Natural killer cell (primary cell): ENCODE measurements at regions not wholly inside any gene's neighbourhood (a gene's known extent, or its start where the extent isn't known, plus 50 kb on each side); places are given as distances from the start of the nearest gene placed in this dataset.

Experiments used
- ATAC-seq, 3 donors: fragments of 150-1000 bp in 2 of 3; fragments of 200-7000 bp in 1 of 3; cut with Tn5 transposase; 1 replicate in 1 of 3; 2 replicates in 2 of 3; pipeline ENCODE4 v1.10.0; 2021; ENCODE audit warnings: mild to moderate bottlenecking in 2 of 3, moderate library complexity in 2 of 3
- DNase-seq, 2 donors: peaks; one replicate each; pipeline versions ENCODE4 v3.0.0 to v3.0.0-alpha.2; 2013 to 2021; ENCODE audit warnings: mixed read lengths in 1 of 2
- H3K27ac ChIP-seq: one replicate; pipeline ENCODE4 v1.5.1; 2013; ENCODE audit warnings: mild to moderate bottlenecking, low read length
- H3K27me3 ChIP-seq: one replicate; pipeline ENCODE4 v1.6.1; 2013; ENCODE audit warnings: low read length; ENCODE audit not compliant: control insufficient read depth, insufficient read depth
- H3K36me3 ChIP-seq: one replicate; pipeline ENCODE4 v1.6.1; 2013; ENCODE audit warnings: low read length; ENCODE audit not compliant: control insufficient read depth, insufficient read depth
- H3K4me1 ChIP-seq: one replicate; pipeline ENCODE4 v1.6.1; 2013; ENCODE audit warnings: low read length; ENCODE audit not compliant: control insufficient read depth, insufficient read depth
- H3K4me3 ChIP-seq: one replicate; pipeline ENCODE4 v1.5.1; 2013; ENCODE audit warnings: low read length
- H3K9me3 ChIP-seq: one replicate; pipeline ENCODE4 v1.6.1; 2013; ENCODE audit warnings: low read length; ENCODE audit not compliant: control insufficient read depth, insufficient read depth
- H3K27ac Mint-ChIP-seq, 2 donors: one replicate each; pipeline ENCODE4 v1.8.0; 2022; ENCODE audit warnings: mild to moderate bottlenecking in 2 of 2, mixed read lengths in 2 of 2, moderate library complexity in 1 of 2
- H3K27me3 Mint-ChIP-seq, 2 donors: one replicate each; pipeline ENCODE4 v1.8.0; 2022; ENCODE audit warnings: low read depth in 2 of 2, mixed read lengths in 2 of 2
- H3K36me3 Mint-ChIP-seq: one replicate; pipeline ENCODE4 v1.8.0; 2022; ENCODE audit warnings: mixed read lengths
- H3K4me1 Mint-ChIP-seq, 2 donors: one replicate each; pipeline ENCODE4 v1.8.0; 2022; ENCODE audit warnings: mixed read lengths in 2 of 2
- H3K4me3 Mint-ChIP-seq: one replicate; pipeline ENCODE4 v1.8.0; 2022; ENCODE audit warnings: mild to moderate bottlenecking, moderate library complexity, mixed read lengths
- H3K9me3 Mint-ChIP-seq, 2 donors: one replicate each; pipeline ENCODE4 v1.8.0; 2022; ENCODE audit warnings: mixed read lengths in 2 of 2
- CTCF ChIP-seq: fragments of 200-600 bp; IDR thresholded peaks from one replicate; pipeline ENCODE4 v1.8.0; 2022; ENCODE audit warnings: antibody characterized with exemption
- WGBS: methylation state at CpG from one replicate; pipeline ENCODE4 v1.1.7; 2013; ENCODE audit warnings: missing lambda C conversion rate; ENCODE audit not compliant: insufficient coverage; 5-methylcytosine and 5-hydroxymethylcytosine counted together
- intact Hi-C: fragments of 100-400 bp; cut with micrococcal nuclease; formaldehyde crosslinking; loops from one replicate; pipeline ENCODE4 v1.14.2; 2022

- intact Hi-C loops = no loop called here
- no peaks in the 10 kb centered on the region for H3K9me3 ChIP-seq
- Mint-ChIP-seq H3K4me1 (peaks cover 24 to 27% of the 10 kb centered on the region in 2 donors), H3K27ac (peak overlapping the region; percentile 78), H3K9me3 (no peaks in the 10 kb centered on the region), H3K27me3 (peaks cover 3 to 9% of the 10 kb centered on the region in 2 donors), H3K4me3 (peak overlapping the region; percentile 75), H3K36me3 (no peaks in the 10 kb centered on the region)
- no peak overlapping the region for H3K4me3 ChIP-seq
- WGBS = 53% methylated on average over 3 of the region's 4 CpGs
- H3K36me3 ChIP-seq = no peaks in the 10 kb centered on the region
- DNase-seq (peak in 1 of 2 donors; percentile 53), ATAC-seq (peak; percentile 93 to 99 (median 96))
- no peaks in the 10 kb centered on the region for H3K27me3 ChIP-seq
- peaks cover 4% of the 10 kb centered on the region for H3K4me1 ChIP-seq
- peak overlapping the region; percentile 3 for H3K27ac ChIP-seq
- TF ChIP-seq CTCF = no peak
These were observed 202.2 kb upstream of the GPRIN3 start for GRCh38 chr4:89509708-89510281.

- Mint-ChIP-seq H3K27ac (no peak overlapping the region), H3K36me3 (no peaks in the 10 kb centered on the region), H3K4me1 (peaks cover 24 to 27% of the 10 kb centered on the region in 2 donors), H3K9me3 (no peaks in the 10 kb centered on the region), H3K27me3 (peaks cover 0 to 2% of the 10 kb centered on the region in 2 donors), H3K4me3 (no peak overlapping the region)
- no peak overlapping the region for H3K4me3 ChIP-seq
- intact Hi-C loops = no loop called here
- H3K27ac ChIP-seq = no peak overlapping the region
- H3K27me3 ChIP-seq = no peaks in the 10 kb centered on the region
- peaks cover 4% of the 10 kb centered on the region for H3K4me1 ChIP-seq
- H3K36me3 ChIP-seq = no peaks in the 10 kb centered on the region
- WGBS = 81% methylated on average over 3 of the region's 3 CpGs
- H3K9me3 ChIP-seq = no peaks in the 10 kb centered on the region
- DNase-seq = no peak
- TF ChIP-seq CTCF = no peak
- ATAC-seq = no peak
These were observed 199.4 kb upstream of the GPRIN3 start for GRCh38 chr4:89506866-89507491.

GRCh38 chr4:89502581-89502980, 195.0 kb upstream of the GPRIN3 start:
- intact Hi-C loops = no loop called here
- H3K9me3 Mint-ChIP-seq = no peaks in the 10 kb centered on the region
- Histone ChIP-seq H3K27me3 (no peaks in the 10 kb centered on the region), H3K9me3 (no peaks in the 10 kb centered on the region), H3K4me3 (no peak overlapping the region), H3K36me3 (no peaks in the 10 kb centered on the region), H3K27ac (no peak overlapping the region), H3K4me1 (no peaks in the 10 kb centered on the region)
- H3K4me1 Mint-ChIP-seq = peaks cover 0 to 4% of the 10 kb centered on the region in 2 donors
- H3K27ac Mint-ChIP-seq = no peak overlapping the region
- no CpG with 5 or more reads among the region's 1 CpG for WGBS
- DNase-seq = no peak
- peaks cover 10 to 17% of the 10 kb centered on the region in 2 donors for H3K27me3 Mint-ChIP-seq
- ATAC-seq = no peak
- H3K4me3 Mint-ChIP-seq = no peak overlapping the region
- H3K36me3 Mint-ChIP-seq = no peaks in the 10 kb centered on the region
- no peak for TF ChIP-seq CTCF
